Nephron progenitor cell (in vitro differentiated cells): ENCODE measurements at regions not wholly inside any gene's neighbourhood (a gene's known extent, or its start where the extent isn't known, plus 50 kb on each side); places are given as distances from the start of the nearest gene placed in this dataset.
"Not testable (repeated sequence)": the region's sequence is repeated elsewhere in the genome, so short reads cannot be mapped to it uniquely, and the experiment has no call there.

ENCODE experiments used
- DNase-seq: peaks from one replicate; pipeline ENCODE4 v3.0.0; 2021
- H3K27ac Mint-ChIP-seq: 2 replicates; pipeline ENCODE4 v1.8.0; 2021; ENCODE audit warnings: mild to moderate bottlenecking, moderate library complexity, mixed read lengths
- H3K27me3 Mint-ChIP-seq: 2 replicates; pipeline ENCODE4 v1.8.0; 2021; ENCODE audit warnings: mild to moderate bottlenecking, low read depth, mixed read lengths; ENCODE audit not compliant: poor library complexity
- H3K36me3 Mint-ChIP-seq: 2 replicates; pipeline ENCODE4 v1.8.0; 2021; ENCODE audit warnings: low read depth, mixed read lengths
- H3K4me1 Mint-ChIP-seq: 2 replicates; pipeline ENCODE4 v1.8.0; 2021; ENCODE audit warnings: mixed read lengths
- H3K4me3 Mint-ChIP-seq: 2 replicates; pipeline ENCODE4 v1.8.0; 2021; ENCODE audit warnings: mild to moderate bottlenecking, moderate library complexity, mixed read lengths
- H3K9me3 Mint-ChIP-seq: 2 replicates; pipeline ENCODE4 v1.8.0; 2021; ENCODE audit warnings: mild to moderate bottlenecking, moderate library complexity, mixed read lengths
- CTCF ChIP-seq: fragments of 200-600 bp; sonication (generic); IDR thresholded peaks from 2 replicates; pipeline ENCODE4 v1.5.0; 2021; ENCODE audit warnings: antibody characterized with exemption

- no peak overlapping the region for H3K4me3 Mint-ChIP-seq
- peaks cover under 1% of the 10 kb centered on the region for H3K9me3 Mint-ChIP-seq
Measured at GRCh38 chr5:164234321-164234720, 728.9 kb downstream of the MAT2B start.

DNA sequence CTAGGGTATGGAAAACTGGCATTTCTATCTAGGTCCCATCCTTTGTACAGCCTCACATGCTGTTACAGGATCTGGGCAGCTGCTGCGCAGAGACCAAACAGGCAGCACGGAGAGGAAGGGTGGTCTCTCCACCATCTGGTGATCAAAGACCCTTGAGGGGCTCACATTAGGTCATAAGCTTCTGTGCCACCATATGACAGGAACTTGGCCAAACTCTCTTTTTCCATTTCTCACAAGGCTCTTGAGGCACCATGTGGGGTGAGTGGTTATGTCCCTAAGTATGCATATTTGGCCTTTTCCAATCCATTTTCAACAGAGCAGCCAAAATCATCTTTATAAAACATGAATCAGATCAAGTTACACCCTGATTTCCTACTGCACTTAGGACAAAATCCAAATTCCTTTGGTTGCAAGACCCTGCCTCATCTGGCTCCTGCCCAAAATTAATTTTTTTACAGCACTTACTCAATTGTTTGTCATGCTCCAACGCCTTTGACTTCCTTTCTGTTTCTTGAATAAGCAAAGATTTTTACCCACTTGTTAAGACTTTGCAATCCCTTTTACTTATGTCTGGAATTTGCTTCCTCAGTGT lies 730.0 kb downstream of the MAT2B start:
- Mint-ChIP-seq H3K27me3 (no peaks in the 10 kb centered on the region), H3K4me1 (peaks cover 5% of the 10 kb centered on the region), H3K27ac (no peak overlapping the region), H3K4me3 (no peak overlapping the region), H3K9me3 (no peaks in the 10 kb centered on the region), H3K36me3 (no peaks in the 10 kb centered on the region)
- DNase-seq, result no peak
- TF ChIP-seq CTCF, result no peak

More at GRCh38 chr5:164234321-164234720, 728.9 kb downstream of the MAT2B start:
- Mint-ChIP-seq H3K27ac (no peak overlapping the region), H3K36me3 (no peaks in the 10 kb centered on the region), H3K4me1 (peaks cover 5% of the 10 kb centered on the region), H3K27me3 (no peaks in the 10 kb centered on the region)
- DNase-seq, result no peak
- TF ChIP-seq CTCF, result no peak

DNA sequence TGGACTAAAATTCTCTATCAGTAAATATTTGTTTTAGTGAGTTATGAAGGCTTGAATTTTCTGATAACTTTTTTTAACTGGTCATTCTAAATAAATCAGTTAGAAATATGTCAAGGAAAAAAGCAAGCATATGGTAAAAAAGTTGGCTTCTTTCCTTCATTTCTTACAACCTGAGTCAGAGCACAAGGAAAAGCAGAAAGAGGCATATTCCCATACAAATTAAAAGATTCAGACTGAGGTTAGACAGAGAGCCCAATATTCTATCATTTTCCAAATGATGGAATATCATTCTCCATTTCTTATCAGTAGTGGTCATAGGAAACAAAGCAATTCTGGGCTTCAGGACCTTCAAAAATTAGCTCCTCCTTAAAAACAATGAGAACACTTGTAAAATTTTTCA lies 732.1 kb downstream of the MAT2B start:
- no peak for DNase-seq
- Mint-ChIP-seq H3K4me1 (peaks cover 5% of the 10 kb centered on the region), H3K27ac (no peak overlapping the region), H3K4me3 (no peak overlapping the region), H3K9me3 (no peaks in the 10 kb centered on the region), H3K36me3 (no peaks in the 10 kb centered on the region), H3K27me3 (no peaks in the 10 kb centered on the region)
- no peak for TF ChIP-seq CTCF

DNA sequence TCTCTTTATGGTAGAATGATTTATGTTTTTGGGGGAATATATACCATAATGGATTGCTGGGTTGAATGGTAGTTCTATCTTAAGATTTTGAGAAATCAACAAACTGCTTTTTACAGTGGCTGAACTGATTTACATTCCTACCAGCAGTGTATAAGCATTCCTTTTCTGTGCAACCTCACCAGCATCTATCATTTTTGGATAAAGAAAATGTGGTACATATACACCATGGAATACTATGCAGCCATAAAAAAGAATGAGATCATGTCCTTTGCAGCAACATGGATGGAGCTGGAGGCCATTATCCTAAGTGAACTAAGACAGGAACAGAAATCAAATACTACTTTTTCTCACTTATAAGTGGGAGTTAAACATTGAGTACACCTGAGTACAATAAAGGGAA lies 746.4 kb downstream of the MAT2B start:
- not testable (repeated sequence) for H3K27me3 Mint-ChIP-seq, H3K27ac Mint-ChIP-seq, DNase-seq, H3K36me3 Mint-ChIP-seq, H3K4me1 Mint-ChIP-seq, H3K9me3 Mint-ChIP-seq, H3K4me3 Mint-ChIP-seq

DNA sequence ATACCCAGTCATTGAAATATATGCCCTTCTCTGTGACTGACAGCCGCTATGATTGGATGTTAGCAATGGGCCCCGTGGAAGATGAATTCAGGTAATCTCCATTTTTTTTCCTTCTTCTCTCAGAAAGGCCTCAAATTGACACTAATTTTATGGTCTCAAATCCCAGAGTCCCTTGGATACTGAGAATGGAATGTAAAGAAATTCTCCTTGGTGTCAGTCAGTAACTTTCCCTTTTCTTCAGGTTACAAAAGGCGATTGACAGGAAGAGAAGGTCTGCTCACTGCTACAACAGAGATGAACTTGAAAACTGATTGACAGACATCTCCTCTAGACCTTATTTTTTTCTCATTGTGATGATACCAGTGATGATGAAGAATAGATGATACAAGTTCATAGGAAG lies 748.3 kb downstream of the MAT2B start:
- no peak for TF ChIP-seq CTCF
- Mint-ChIP-seq H3K27ac (no peak overlapping the region), H3K36me3 (no peaks in the 10 kb centered on the region), H3K9me3 (no peaks in the 10 kb centered on the region), H3K4me1 (no peaks in the 10 kb centered on the region), H3K27me3 (peaks cover 3% of the 10 kb centered on the region), H3K4me3 (no peak overlapping the region)
- DNase-seq, result no peak

DNA sequence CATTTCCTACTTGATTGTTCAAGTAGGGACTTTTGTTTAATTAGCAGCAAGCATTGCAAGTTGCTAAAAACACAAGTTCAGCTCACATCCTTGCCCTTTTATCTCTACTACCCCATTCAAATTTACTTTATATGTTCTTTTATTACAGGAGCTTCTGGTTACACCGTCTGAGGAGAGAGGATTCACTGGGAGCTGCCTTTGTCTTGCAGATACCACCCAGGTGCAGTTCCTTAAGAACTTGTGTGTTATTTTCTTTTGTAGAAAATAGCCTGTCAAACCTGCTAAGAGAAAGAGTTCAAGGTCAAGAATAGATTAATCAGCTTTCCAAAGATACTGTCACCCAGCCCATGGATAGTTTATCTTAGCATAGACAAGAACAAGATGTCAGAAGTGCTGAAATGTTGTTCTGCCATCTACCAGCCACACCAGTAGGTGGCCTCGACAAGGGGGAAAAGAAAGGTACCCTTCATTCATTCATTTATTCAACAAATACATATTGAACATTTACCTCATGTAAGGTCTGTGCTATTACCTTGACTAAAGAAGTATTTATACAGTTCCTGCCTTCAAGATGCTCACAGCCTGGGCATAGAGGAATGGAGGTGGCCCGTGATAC lies 750.3 kb downstream of the MAT2B start:
- H3K4me3 Mint-ChIP-seq, result no peak overlapping the region
- peaks cover 3% of the 10 kb centered on the region for H3K27me3 Mint-ChIP-seq
- no peaks in the 10 kb centered on the region for H3K4me1 Mint-ChIP-seq
- H3K27ac Mint-ChIP-seq, result no peak overlapping the region
- H3K36me3 Mint-ChIP-seq, result no peaks in the 10 kb centered on the region
- no peaks in the 10 kb centered on the region for H3K9me3 Mint-ChIP-seq
- no peak for DNase-seq
- no peak for TF ChIP-seq CTCF
